ENCODE measurements at regions not wholly inside any gene's neighbourhood (a gene's known extent, or its start where the extent isn't known, plus 50 kb on each side); places are given as distances from the start of the nearest gene placed in this dataset.
A peak's percentile ranks its signal among the peaks of the same experiment; 100 is the strongest.
"Not testable (repeated sequence)": the region's sequence is repeated elsewhere in the genome, so short reads cannot be mapped to it uniquely, and the experiment has no call there.

DNA sequence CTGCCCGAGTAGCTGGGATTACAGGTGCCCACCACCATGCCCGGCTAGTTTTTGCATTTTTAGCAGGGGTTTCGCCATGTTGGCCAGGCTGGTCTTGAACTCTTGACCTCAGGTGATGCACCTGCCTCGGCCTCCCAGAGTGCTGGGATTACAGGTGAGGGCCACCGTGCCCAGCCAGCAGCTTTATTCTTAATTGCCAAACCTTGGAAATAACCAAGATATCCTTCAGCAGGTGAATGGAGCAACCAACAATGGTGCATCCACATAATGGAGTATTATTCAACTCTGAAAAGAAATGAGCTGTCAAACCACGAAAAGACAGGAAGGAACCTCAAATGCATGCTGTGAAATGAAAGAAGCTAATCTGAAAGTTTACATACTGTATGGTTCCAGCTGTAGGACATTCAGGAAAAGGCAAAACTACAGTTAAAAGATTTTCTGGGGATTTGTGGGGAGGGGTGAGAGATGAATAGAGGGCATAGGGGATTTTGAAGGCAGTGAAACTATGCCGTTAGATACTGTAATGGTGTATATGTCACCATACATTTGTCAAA, 118.8 kb upstream of the CCND2 start:
- DNase-seq: no peak

DNA sequence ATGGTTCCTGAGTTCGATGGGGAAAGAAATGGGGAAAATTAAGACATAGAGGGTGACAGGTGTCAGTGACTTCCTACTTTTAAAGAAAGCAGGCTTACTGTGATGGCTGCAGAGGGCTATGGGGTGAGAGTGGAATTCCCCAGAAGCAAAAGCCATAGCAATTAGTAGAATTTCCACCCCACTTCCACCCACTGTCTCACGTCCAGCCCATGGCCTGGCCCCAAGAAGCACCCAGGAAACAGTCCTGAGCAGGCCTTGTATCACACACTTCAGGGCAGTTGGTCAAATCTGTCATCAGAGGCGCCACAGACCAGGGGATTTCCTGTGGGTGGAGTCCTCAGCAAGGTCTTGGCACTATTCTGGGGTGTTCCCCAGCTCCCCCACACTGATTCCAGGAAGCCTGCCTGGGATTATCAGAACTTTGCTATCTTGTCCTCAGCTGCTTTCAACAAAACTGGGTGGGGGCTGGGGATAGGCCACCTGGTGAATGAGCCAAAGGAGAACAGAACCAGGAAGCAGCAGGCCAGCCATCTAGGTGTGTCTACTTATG, 120.1 kb upstream of the CCND2 start:
- DNase-seq: no peak

DNA sequence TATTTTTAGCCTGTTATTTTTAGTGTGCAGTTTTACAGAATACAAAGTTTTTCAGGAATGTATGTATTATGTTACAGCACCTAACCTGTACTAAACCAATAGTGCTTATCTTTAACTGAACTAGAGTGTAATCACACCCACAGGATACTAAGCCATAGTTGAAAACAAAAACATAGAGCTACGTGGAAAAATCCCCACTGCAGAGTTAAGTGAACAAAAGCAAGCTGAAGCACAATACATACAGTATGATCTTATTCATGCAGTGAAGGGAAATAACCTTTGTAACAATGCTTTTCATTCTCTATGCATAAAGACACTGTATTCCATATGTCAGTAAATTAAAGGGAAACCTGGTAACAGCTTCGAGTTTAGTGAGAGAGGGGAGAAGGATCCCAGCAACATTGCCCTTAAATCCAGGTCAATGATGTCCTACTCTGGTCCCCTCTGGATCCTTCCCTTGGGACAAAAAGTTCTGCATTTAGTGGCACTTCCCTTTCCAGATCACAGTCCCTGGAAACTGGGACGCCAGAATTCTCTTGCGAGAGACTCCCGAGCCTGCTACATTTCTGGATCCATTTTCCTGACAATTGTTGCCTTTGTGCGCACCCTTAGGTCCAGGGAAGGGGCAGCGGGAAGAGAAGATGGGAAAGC, 121.3 kb upstream of the CCND2 start:
- DNase-seq: no peak

DNA sequence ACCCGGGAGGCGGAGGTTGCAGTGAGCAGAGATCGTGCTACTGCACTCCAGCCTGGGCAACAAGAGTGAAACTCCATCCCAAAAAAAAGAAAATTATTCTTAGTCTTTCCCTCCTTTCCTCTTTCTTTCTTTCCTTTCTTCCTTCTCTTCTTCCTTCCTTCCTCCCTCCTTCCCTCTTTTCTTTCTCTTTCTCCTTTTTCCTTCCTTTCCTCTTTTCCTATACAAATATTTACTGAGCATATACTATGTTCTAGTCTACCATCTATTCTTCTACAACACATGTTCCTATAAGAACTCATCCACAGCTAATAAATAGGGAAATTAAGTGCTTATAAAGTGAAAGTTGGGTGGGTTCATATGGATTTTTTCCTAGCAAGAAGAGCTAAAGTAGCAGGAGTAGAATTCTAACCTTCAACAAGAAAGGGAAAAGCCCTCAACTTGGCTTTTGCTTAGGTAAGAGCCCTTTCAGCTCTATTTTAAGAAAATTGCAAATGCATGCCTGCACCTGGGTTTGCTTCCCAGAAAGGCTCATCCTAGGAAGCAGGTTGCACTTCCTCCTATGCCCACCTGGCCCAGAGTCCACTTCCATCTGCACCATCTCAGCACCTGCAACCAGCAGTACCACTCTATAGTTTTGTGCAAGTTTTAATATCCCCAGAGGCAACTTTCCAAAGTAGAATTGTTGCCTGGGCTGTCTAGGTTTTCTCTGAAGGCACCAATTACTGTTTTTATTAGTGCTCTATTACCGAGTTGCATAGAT, 122.0 kb upstream of the CCND2 start:
- no peak for DNase-seq

DNA sequence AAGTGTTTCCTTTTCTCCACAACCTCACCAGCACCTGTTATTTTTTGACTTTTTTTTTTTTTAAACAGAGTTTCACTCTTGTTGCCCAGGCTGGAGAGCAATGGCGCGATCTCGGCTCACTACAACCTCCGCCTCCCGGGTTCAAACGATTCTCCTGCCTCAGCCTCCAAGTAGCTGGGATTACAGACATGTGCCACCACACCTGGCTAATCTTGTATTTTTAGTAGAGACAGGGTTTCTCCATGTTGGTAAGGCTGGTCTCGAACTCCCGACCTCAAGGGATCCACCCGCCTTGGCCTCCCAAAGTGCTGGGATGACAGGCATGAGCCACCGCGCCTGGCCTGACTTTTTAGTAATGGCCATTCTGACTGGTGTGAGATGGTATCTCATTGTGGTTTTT, 123.2 kb upstream of the CCND2 start:
- not testable (repeated sequence) for DNase-seq

DNA sequence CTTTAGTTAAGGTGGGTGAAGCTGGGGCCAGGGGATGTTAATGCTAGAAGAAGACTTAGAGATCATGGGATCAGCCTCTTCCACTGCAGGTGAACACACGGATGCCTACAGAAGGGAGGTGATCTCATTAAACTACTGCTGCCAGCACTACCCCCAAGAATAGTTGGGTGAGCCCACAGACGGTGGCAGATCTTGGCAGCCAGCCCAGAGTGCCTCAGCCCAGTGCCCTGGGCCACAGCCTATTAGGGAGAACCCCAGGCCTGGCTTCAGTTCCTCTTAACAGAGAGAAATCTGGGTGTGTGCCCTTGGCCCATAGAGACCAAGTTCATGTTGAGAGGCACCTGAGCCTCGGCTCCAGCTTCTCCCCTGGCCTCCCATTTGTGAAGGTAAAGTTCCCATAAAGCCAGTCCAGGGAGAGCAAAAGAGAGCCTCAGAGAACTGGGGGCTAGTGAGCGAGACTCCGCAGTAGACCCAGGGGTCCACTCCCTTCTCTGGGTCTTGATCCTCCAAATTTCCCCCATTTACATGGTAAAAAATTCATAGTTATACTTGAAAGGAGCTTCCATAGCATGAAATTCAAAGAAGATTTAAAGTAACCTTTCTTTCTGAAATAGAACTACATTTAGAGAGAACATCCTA, 125.0 kb upstream of the CCND2 start:
- no peak for DNase-seq

DNA sequence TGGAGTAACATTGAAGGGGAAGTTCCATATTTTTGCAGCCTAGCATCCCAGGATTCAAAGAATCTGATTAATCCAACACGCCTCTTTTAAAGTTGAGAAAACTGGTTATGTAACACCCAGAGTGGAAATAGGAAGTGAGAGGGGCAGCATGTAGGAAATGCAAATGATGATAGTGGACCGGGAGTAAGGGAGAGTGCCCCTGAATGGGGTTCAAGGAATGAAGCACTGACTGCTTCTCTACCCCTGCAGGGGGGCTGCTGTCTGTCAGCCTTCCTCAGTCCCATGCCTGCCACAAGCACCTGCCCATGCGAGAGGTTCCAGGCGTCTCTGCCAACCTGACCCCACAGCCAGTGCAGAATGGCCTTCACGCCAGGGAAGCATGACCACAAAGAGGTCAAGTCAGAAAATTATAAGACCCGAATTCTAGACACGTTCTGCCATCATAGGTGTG, 126.5 kb upstream of the CCND2 start:
- no peak for DNase-seq

DNA sequence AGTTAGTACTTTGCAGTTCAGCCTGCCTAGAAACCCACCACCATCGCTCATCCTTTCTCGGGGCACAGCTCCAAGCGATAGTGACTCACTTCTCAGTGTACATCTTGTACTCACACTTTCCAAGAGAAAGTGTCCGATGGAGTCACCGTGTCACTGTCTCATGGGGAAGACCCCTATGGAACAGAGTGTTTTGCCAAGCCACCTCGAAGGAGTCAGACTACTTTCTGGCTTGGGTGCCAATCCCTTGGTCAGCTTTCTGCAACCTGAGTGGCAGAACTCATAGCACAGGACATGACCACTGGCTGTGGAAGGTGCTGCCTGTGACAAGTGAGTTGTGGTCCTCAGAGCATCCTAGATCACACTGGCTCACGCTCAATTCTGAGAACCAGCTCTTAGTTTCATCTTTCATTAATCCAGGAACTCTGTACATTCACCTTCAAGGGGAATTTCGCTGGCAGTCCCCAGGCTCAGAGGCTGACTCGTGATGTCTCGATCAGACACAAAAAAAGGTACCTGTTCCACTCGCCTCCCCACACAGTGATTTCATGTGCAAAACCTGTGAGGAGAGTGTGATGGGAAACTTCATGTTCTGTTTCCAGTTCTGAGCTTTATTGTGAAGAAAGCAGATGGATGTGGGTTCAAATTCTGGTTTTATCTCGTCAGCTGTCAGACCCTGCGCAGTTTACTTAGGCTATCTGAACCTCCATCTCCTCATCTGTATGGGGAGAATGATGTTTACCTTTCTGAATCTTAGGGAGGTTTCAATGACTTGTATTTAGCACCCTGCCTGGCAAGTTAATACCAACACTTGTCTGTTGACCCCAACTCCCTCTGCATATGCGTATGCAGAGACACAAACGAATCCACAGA, 127.3 kb upstream of the CCND2 start:
- DNase-seq: peak; percentile 18

DNA sequence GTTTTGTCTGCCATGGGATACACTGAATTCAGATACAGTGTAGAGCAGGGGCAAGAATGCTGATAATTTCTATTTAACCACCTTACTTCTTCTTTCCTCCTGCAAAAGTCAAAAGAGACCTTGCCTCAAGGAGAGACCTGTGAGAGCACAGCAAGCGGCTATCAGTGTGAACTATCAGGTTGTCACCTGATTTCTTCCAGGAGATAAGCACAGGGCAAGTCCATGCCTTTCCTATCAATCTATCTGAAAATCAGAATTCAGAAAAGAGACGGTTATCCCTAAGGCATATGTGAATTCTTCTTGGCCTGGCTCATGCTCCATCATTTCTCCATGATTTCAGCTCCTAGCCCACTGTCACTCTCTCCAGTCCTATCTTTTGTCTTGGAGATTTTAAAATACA, 128.9 kb upstream of the CCND2 start:
- no peak for DNase-seq

DNA sequence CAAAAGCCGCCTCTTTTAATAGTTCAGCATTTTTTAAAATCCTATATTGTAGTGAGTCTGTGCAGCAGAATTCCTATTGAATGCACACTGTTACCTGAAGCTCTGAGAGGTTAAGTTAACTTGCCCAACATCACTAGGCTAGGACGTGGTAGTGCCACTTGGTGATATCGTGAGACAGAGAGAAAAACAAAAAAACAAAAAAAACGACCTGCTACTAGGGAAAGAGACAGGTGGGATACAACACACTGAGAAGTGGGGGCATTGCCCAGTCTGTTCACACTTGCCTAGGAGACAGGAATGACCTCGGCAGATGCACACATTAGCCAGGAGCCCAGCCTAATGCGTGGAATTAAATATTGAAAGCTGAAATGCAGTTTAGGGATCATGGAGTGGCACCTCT, 129.7 kb upstream of the CCND2 start:
- DNase-seq: no peak

DNA sequence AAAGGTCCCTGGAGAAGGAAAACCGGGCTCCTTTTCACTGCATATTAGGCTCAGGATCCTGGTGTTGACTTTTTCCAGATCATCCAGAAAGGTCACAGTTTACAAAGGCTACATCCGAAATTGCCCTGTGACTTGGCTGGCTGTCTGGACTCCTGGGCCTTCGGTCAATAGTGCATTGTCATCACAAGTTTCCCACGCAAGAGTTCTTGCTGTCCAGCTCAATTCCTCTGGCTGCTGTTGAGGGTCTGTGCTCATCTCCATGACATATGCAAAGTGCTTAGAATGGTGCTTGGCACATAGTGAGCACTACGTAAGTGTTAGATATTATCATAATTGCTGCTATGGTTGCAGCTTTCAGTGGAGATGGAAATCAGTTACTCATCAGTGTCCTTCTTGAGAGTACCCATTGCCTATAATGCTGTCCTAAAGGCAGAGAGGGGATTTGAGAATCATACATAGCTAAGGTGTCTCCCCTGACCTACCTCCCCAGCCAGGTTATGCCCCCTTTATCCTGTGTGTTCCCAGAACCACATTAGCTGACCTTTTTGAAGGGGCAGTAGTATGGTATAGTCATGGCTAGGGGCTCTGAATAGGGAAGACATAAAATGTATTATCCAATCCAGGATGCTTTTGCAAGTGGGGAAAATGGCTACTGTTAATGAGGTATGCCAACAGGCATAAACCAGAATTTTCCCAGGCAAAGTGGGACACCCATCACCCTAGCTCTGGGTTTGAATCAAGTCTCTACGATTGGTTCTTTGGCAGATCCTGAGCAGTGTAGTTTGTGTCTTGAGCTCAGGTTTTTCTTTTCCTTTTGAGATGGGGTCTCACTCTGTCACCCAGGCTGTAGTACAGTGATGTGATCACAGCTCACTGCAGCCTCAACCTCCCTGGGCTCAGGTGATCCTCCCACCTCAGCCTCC, 132.0 kb upstream of the CCND2 start:
- no peak for DNase-seq

DNA sequence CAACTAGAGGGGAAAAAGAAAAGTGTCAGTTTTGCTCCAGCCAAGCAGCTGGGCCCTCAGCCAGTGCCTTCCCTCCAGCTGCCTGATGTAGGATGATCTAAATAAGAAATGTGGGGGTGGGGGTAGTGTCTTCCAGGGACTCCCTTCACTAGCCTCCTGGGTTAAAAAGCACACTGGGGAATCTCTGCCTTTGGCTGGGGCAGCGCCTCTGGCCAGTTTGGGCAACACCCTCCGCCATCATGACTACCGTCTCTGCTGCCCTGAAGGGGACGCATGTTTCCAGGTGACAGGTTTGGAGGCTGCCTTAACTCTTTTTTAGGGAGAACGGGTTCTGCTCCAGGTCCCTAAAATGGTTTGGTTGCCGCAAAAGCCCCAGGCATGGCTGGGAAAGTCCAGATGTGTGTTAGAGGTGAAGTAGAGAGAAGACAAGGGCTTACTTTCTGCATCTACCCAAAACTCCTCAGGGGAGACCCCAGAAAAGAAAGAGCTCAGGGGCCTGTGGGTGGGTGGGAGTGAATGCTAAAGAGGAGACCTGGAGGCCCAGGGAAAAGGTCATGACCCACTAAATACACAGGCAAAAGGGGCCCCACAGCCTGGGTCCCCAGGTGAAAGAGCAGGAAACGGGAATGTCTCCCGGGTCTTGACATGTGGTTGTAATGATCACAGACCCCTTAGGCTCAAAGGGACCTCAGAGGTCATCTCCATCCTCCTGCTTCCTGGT, 132.8 kb upstream of the CCND2 start:
- DNase-seq: no peak

DNA sequence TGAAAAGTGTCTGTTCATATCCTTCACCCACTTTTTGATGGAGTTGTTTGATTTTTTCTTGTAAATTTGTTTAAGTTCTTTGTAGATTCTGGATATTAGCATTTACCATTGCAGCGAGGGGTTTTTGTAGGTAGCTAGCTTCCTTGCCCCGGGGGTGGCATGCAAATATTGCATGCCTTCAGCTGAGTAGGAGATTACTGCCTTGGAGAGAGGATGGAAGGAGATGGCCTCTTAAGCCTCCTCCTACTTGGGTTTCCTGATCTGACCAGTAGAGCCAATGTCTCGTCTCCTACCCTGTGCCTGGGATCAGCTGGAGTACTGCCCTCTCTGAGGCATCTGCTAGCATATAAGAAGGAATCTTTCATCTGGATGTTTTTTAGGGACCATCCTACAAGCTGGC, 134.4 kb upstream of the CCND2 start:
- no peak for DNase-seq

DNA sequence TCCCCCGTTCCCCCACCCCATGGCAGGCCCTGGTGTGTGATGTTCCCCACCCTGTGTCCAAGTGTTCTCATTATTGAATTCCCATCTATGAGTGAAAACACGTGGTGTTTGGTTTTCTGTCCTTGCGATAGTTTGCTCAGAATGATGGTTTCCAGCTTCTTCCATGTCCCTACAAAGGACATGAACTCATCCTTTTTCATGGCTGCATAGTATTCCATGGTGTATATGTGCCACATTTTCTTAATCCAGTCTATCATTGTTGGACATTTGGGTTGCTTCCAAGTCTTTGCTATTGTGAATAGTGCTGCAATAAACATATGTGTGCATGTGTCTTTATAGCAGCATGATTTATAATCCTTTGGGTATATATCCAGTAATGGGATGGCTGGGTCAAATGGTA, 135.0 kb upstream of the CCND2 start:
- DNase-seq: not testable (repeated sequence)

DNA sequence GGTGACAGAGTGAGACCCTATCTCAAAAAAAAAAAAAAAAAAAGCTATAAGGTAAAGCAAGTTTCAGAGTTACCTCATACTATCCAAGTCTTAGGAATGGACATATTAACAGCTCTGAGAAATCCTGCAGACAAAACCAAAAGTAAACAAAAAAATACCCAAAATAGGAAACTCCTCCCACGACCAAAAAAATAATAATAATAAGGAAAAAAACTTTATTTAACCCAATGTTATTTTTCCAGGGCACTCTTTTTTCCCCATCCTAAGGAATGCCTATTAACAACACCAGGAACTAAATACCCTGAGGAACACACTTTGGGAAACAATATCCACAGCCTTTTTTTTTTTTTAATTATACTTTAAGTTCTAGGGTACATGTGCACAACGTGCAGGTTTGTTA, 135.5 kb upstream of the CCND2 start:
- no peak for DNase-seq

DNA sequence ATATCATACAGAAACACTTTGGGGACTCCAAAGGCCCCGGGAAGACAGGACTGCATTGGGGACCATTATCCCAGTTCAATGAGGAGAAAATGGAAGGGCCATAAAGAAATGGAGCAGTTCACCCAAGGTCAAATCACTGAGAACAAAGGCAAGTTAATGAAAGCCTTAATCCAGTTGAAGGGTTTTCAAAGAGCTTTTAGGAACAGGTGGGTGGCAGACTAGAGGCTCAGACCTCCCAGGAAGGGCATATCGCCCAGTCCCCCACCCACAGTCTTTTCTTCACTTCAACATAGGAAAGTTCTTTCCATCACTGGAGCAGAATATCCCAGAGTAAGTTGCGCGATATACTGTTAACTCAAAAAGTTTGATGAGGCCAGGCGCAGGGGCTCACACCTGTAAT, 136.1 kb upstream of the CCND2 start:
- DNase-seq: no peak

DNA sequence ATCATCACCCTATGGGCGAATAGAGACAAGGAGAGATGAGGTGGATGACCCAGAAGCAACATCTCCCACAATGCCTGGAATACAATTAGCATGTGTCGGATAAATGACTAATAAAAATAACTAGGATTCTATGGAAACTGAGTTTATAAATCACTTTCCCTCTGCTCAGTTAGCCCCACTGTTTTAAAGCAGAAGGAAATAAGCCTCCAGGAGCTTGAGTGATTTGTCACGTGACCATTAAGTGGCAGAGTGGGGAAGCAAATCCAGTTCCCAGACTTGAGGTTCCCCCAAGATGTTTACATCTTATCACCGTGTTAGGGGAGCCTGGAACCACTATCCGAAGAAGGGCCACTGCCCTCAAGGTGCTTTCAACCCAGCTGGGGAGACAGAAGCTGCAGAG, 136.5 kb upstream of the CCND2 start:
- peak; percentile 36 for DNase-seq

DNA sequence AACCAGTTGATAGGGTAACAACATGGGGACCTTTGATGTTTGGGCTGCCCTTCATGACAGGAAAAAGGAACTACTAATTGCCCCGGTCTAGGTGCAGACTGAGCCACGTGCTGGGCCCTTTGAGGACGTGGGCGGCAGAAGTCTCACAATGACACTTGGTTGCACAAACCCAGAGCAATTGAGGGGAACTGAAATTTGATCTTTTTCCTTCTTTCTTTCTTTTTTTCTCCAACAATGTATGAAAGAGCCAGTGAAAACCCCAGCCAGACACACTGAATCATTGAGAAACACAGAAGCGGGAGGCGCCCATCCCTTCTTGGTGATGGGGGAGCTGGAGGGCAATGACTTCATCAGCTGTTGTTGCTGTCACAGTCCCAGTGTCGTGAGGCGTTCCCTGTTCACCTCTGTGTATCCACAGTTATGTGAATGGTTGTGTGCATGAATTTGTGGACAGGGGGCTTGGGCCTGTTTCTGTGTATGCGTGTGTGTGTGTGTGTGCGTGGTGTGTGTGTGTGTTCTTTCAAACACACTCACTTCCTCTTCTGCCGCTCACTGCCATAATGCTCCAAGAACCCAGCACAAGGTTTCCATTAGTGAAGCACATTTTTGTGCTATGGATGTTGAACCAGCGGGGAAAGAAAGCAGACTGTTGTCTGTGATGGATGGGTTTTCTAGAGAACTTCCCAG, 137.5 kb upstream of the CCND2 start:
- DNase-seq: peak; percentile 80

DNA sequence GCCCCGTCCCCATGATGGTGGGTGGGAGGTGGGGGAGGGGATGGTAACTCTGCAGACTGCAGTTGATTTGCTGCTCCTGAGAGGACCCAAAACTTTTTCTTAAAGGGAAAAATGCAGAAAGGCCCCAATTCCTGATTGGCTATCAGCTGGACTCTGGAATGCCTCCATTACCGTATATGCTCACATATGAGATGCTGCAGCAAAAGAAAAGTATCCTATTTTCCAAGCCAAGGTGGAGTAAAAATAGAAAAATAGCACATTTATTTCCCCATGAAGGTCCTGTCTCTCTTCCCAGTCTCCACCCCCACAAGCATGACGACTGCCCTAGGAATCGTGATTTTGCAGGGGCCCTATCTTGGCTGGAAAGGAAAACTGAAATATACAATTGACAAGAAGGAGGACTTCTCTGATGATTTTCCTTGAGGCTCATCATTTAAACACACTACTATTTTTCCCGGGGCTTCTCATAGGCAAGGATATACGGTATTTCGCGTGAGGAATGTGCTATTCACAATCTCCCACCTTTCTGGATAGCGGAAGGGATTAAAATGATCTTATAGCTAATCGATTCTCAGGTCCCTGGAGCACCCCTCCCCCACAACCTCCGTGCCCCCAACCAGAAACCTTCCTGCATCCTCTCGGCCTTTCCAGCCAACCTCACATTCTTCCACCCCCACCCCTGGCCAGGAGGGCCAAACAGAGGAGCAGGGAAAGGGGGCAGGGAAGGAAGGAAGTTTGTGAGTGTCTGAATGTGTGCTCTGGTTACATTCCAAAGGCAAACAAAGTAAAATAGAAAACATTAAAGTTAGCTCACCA, 138.9 kb upstream of the CCND2 start:
- no peak for DNase-seq
